ENCODE measurements at regions not wholly inside any gene's neighbourhood (a gene's known extent, or its start where the extent isn't known, plus 50 kb on each side); places are given as distances from the start of the nearest gene placed in this dataset.

DNA sequence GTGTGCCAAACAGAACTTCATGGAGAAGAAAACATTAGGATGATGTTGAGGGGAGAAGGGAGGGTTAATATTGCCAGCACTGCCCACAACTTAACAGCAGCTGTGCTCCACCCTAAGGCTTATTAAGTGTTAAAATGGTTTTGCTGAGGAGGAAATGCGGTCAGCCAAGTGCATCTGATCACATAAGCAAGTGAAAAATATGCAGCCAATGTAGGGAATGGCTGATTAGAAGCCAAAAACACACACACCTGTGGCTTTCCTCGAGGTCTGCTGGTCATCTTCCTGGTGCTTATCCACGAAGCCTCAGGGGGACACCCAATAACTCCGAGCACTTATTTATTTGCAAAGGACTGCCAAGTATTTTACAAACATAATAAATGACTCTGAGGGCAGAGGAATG lies 66.3 kb upstream of the GPR45 start:
- Mint-ChIP-seq H3K27me3 (ENCODE audit: insufficient read depth) (peaks cover 19% of the 10 kb centered on the region), H3K9me3 (peaks cover 24% of the 10 kb centered on the region), H3K36me3 (ENCODE audit: low read depth) (peaks cover 2% of the 10 kb centered on the region), H3K27ac (no peak overlapping the region), H3K4me1 (peaks cover 40% of the 10 kb centered on the region), H3K4me3 (no peak overlapping the region)
- DNase-seq, result no peak
- TF ChIP-seq, protein P1, sequence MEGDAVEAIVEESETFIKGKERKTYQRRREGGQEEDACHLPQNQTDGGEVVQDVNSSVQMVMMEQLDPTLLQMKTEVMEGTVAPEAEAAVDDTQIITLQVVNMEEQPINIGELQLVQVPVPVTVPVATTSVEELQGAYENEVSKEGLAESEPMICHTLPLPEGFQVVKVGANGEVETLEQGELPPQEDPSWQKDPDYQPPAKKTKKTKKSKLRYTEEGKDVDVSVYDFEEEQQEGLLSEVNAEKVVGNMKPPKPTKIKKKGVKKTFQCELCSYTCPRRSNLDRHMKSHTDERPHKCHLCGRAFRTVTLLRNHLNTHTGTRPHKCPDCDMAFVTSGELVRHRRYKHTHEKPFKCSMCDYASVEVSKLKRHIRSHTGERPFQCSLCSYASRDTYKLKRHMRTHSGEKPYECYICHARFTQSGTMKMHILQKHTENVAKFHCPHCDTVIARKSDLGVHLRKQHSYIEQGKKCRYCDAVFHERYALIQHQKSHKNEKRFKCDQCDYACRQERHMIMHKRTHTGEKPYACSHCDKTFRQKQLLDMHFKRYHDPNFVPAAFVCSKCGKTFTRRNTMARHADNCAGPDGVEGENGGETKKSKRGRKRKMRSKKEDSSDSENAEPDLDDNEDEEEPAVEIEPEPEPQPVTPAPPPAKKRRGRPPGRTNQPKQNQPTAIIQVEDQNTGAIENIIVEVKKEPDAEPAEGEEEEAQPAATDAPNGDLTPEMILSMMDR (conservative IDR thresholded peaks at IDR 0.05), result no peak
- H3K27ac ChIP-seq (ENCODE audit: low read depth, low read length), result no peak overlapping the region
- H3K4me3 ChIP-seq (ENCODE audit: low read length), result no peak overlapping the region
- peaks cover 4% of the 10 kb centered on the region for H3K9me3 ChIP-seq (ENCODE audit: control insufficient read depth, low read length)
- no peak overlapping the region for H3K9ac ChIP-seq (ENCODE audit: extremely low read depth, low read length, poor library complexity, severe bottlenecking)
- no peaks in the 10 kb centered on the region for H3K36me3 ChIP-seq (ENCODE audit: control insufficient read depth, insufficient read depth, low read length)
- 78 to 84% methylated on average over 2 to 4 of the region's 4 CpGs for WGBS, 2 experiments (ENCODE audit: insufficient coverage in 1 of 2, insufficient read length in 1 of 2)
- no peaks in the 10 kb centered on the region for H3K27me3 ChIP-seq (ENCODE audit: control insufficient read depth, insufficient read depth, low read length, poor library complexity, severe bottlenecking)
- no peaks in the 10 kb centered on the region for H3K4me1 ChIP-seq (ENCODE audit: control insufficient read depth, insufficient read depth, low read length)

DNA sequence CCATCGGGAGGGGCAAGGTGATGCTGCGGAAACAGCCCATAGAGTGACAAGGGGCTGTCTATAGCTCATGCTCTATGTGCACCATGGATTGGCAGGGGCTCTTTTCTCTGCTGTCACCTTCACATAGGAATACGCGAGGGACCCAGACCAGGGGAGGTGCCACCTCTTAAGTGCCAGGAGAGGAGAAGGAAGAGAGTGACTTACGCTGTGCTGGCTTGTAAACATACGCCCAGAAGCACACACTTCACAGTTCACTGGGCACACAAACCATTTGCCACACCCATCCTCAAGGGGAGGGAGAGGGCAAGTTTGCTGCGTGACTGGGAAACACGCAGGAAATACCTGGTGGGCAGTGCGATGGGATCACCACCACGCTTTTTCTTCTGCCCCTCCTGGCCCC lies 65.1 kb upstream of the GPR45 start:
- Histone ChIP-seq H3K9ac (ENCODE audit: extremely low read depth, low read length, poor library complexity, severe bottlenecking) (no peak overlapping the region), H3K4me1 (ENCODE audit: control insufficient read depth, insufficient read depth, low read length) (no peaks in the 10 kb centered on the region), H3K27ac (ENCODE audit: low read depth, low read length) (no peak overlapping the region), H3K36me3 (ENCODE audit: control insufficient read depth, insufficient read depth, low read length) (no peaks in the 10 kb centered on the region), H3K27me3 (ENCODE audit: control insufficient read depth, insufficient read depth, low read length, poor library complexity, severe bottlenecking) (peaks cover 3% of the 10 kb centered on the region), H3K4me3 (ENCODE audit: low read length) (no peak overlapping the region), H3K9me3 (ENCODE audit: control insufficient read depth, low read length) (peaks cover 4% of the 10 kb centered on the region)
- Mint-ChIP-seq H3K9me3 (peaks cover 21% of the 10 kb centered on the region), H3K4me1 (peaks cover 40% of the 10 kb centered on the region), H3K36me3 (ENCODE audit: low read depth) (peaks cover 2% of the 10 kb centered on the region), H3K27ac (no peak overlapping the region), H3K27me3 (ENCODE audit: insufficient read depth) (peaks cover 30% of the 10 kb centered on the region), H3K4me3 (no peak overlapping the region)
- TF ChIP-seq, protein P1 (conservative IDR thresholded peaks at IDR 0.05), result no peak
- DNase-seq, result no peak
- 83 to 85% methylated on average over 4 to 10 of the region's 10 CpGs for whole genome bisulfite sequencing, 2 experiments (ENCODE audit: insufficient coverage in 1 of 2, insufficient read length in 1 of 2)

DNA sequence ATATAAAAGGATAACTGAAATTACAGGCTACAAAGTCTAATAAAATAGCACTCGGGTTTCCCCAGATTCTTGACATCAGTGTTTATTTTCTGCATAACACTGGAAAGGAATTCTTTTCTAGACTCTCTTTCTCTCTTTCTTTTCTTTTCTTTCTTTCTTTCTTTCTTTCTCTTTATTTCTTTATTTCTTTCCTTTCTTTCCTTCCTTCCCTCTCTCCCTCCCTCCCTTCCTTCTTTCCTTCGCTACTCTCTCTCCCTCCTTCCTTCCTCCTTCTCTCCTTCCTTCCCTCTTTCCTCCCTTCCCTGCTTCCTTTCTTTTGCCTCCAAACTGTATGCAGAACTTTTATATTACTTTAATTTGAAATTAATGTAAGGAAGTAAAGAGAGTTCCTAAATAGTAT lies 64.5 kb upstream of the GPR45 start:
- TF ChIP-seq, protein P1 (conservative IDR thresholded peaks at IDR 0.05), result no peak
- 78 to 79% methylated on average over 1 to 2 of the region's 2 CpGs for WGBS, 2 experiments (ENCODE audit: insufficient coverage in 1 of 2, insufficient read length in 1 of 2)

More for the DNA sequence above, 64.5 kb upstream of the GPR45 start:
- Histone ChIP-seq H3K9me3 (ENCODE audit: control insufficient read depth, low read length) (peaks cover 4% of the 10 kb centered on the region), H3K9ac (ENCODE audit: extremely low read depth, low read length, poor library complexity, severe bottlenecking) (no peak overlapping the region), H3K4me3 (ENCODE audit: low read length) (peak overlapping the region; percentile 61), H3K4me1 (ENCODE audit: control insufficient read depth, insufficient read depth, low read length) (no peaks in the 10 kb centered on the region), H3K36me3 (ENCODE audit: control insufficient read depth, insufficient read depth, low read length) (no peaks in the 10 kb centered on the region), H3K27ac (ENCODE audit: low read depth, low read length) (no peak overlapping the region), H3K27me3 (ENCODE audit: control insufficient read depth, insufficient read depth, low read length, poor library complexity, severe bottlenecking) (peaks cover 4% of the 10 kb centered on the region)
- peaks cover 31% of the 10 kb centered on the region for H3K27me3 Mint-ChIP-seq (ENCODE audit: insufficient read depth)
- peaks cover 16% of the 10 kb centered on the region for H3K9me3 Mint-ChIP-seq
- peak overlapping the region; percentile 29 for H3K4me3 Mint-ChIP-seq
- no peak for DNase-seq
- H3K27ac Mint-ChIP-seq, result no peak overlapping the region
- peaks cover 40% of the 10 kb centered on the region for H3K4me1 Mint-ChIP-seq
- H3K36me3 Mint-ChIP-seq (ENCODE audit: low read depth), result peaks cover 2% of the 10 kb centered on the region
